ENCODE measurements at regions not wholly inside any gene's neighbourhood (a gene's known extent, or its start where the extent isn't known, plus 50 kb on each side); places are given as distances from the start of the nearest gene placed in this dataset.

GRCh38 chr6:132219901-132220300, 181.4 kb downstream of the MOXD1 start:
- TF ChIP-seq POLR2A (IDR thresholded peaks at IDR 0.05) (no peak), POLR2AphosphoS5 (IDR thresholded peaks at IDR 0.05; ENCODE audit: insufficient read depth in 1 of 2, low read depth in 1 of 2) (no peak)

Measured in vagina (tissue), 2 donors.